Testis (tissue), 2 donors: ENCODE measurements at regions not wholly inside any gene's neighbourhood (a gene's known extent, or its start where the extent isn't known, plus 50 kb on each side); places are given as distances from the start of the nearest gene placed in this dataset.

Experiments used
- DNase-seq: peaks from one replicate; pipeline ENCODE4 v3.0.0-alpha.2; 2019
- H3K27ac ChIP-seq, 2 donors: fragments of 200-600 bp; sonication (generic); one replicate each; pipeline ENCODE4 v1.5.1; 2019
- H3K27me3 ChIP-seq: fragments of 200-600 bp; sonication (generic); one replicate; pipeline ENCODE4 v1.5.1; 2019
- H3K36me3 ChIP-seq: fragments of 200-600 bp; sonication (generic); one replicate; pipeline ENCODE4 v1.5.1; 2017; ENCODE audit warnings: low read depth; ENCODE audit errors: missing control alignments
- H3K4me1 ChIP-seq: fragments of 200-600 bp; sonication (generic); one replicate; pipeline ENCODE4 v1.5.1; 2019
- H3K4me3 ChIP-seq, 2 donors: fragments of 200-600 bp; sonication (generic); one replicate each; pipeline ENCODE4 v1.5.1; 2017 to 2019
- H3K9me3 ChIP-seq: fragments of 200-600 bp; sonication (generic); one replicate; pipeline ENCODE4 v1.5.1; 2017
- POLR2A ChIP-seq: fragments of 450-650 bp; IDR thresholded peaks from one replicate; pipeline ENCODE4 v1.6.1; 2017; ENCODE audit warnings: antibody characterized with exemption, mild to moderate bottlenecking, moderate library complexity
- WGBS, 2 donors: methylation state at CpG; one replicate each; pipeline ENCODE4 v1.1.5; 2018; 5-methylcytosine and 5-hydroxymethylcytosine counted together
- intact Hi-C: fragments of 100-400 bp; cut with DNase I; formaldehyde crosslinking; loops from one replicate; pipeline ENCODE4 v1.15.1; 2023; ENCODE audit warnings: low total_unique reads
- TF ChIP-seq, protein P1 (sequence below), 3 experiments: fragments of 450-650 bp in 2 of 3; fragments of 200-600 bp in 1 of 3; sonication (generic) in 1 of 3; IDR thresholded peaks; one replicate each; pipeline ENCODE4 v1.5.1; 2016 to 2019; ENCODE audit warnings: antibody characterized with exemption in 3 of 3, mild to moderate bottlenecking in 2 of 3, moderate library complexity in 1 of 3

GRCh38 chr11:27247660-27248059 lies 115.4 kb downstream of the CCDC34 start:
- Histone ChIP-seq H3K27me3 (no peaks in the 10 kb centered on the region), H3K36me3 (no peaks in the 10 kb centered on the region), H3K27ac (no peak overlapping the region), H3K4me1 (no peaks in the 10 kb centered on the region), H3K4me3 (no peak overlapping the region), H3K9me3 (no peaks in the 10 kb centered on the region)
- intact Hi-C loops, result no loop called here
- 70 to 72% methylated on average over 5 of the region's 5 CpGs for WGBS, 2 donors
- TF ChIP-seq, protein P1, sequence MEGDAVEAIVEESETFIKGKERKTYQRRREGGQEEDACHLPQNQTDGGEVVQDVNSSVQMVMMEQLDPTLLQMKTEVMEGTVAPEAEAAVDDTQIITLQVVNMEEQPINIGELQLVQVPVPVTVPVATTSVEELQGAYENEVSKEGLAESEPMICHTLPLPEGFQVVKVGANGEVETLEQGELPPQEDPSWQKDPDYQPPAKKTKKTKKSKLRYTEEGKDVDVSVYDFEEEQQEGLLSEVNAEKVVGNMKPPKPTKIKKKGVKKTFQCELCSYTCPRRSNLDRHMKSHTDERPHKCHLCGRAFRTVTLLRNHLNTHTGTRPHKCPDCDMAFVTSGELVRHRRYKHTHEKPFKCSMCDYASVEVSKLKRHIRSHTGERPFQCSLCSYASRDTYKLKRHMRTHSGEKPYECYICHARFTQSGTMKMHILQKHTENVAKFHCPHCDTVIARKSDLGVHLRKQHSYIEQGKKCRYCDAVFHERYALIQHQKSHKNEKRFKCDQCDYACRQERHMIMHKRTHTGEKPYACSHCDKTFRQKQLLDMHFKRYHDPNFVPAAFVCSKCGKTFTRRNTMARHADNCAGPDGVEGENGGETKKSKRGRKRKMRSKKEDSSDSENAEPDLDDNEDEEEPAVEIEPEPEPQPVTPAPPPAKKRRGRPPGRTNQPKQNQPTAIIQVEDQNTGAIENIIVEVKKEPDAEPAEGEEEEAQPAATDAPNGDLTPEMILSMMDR (IDR thresholded peaks at IDR 0.05), result no peak
- TF ChIP-seq POLR2A, result no peak
- DNase-seq, result no peak

GRCh38 chr11:27246925-27247324 lies 116.1 kb downstream of the CCDC34 start:
- Histone ChIP-seq H3K9me3 (no peaks in the 10 kb centered on the region), H3K4me1 (no peaks in the 10 kb centered on the region), H3K27ac (no peak overlapping the region), H3K36me3 (no peaks in the 10 kb centered on the region), H3K4me3 (no peak overlapping the region), H3K27me3 (no peaks in the 10 kb centered on the region)
- intact Hi-C loops, result no loop called here
- 71 to 75% methylated on average over 3 of the region's 3 CpGs for WGBS, 2 donors
- no peak for DNase-seq
- TF ChIP-seq, protein P1 (IDR thresholded peaks at IDR 0.05), result no peak
- TF ChIP-seq POLR2A, result no peak

DNA sequence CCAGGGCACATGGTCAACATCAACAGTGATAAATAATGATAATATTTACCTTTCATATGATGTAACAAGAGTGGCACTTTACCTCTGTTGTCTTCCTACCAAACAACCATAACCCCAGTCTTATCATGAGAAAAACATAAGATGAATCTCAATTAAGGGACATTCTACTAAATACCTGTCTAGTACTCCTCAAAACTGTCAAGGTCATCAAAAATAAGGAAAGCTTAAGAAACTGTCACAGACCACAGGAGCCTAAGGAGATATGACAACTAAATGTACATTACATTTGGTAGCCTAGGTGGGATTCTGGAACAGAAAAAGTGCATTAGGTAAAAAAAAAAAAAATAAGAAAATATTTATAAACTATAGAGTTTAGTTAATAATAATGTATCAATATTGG lies 118.1 kb downstream of the CCDC34 start:
- Histone ChIP-seq H3K36me3 (no peaks in the 10 kb centered on the region), H3K27ac (no peak overlapping the region), H3K9me3 (no peaks in the 10 kb centered on the region), H3K4me1 (no peaks in the 10 kb centered on the region), H3K4me3 (no peak overlapping the region), H3K27me3 (no peaks in the 10 kb centered on the region)
- intact Hi-C loops, result no loop called here
- TF ChIP-seq, protein P1 (IDR thresholded peaks at IDR 0.05), result no peak
- TF ChIP-seq POLR2A, result no peak
- DNase-seq, result no peak

DNA sequence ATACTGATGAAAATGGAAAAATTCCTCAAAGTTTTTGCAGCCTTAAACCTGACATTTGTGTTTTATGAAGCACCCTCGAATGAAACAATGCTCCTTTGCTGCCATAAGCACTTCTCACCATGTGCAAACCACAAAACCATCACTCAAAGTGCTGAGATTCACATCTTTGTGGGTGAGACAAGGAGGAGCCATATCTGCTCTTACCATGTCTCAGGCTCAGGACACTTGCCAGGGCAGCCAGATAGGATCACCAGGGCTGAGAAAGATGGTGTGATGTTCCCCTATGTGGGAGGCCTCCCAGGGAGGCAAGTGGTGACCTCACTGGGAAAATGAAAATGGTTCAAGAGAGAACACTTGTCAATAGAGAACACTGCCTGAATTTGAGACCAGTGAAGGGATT lies 120.4 kb downstream of the CCDC34 start:
- Histone ChIP-seq H3K27ac (no peak overlapping the region), H3K4me3 (no peak overlapping the region), H3K4me1 (no peaks in the 10 kb centered on the region), H3K36me3 (no peaks in the 10 kb centered on the region), H3K9me3 (no peaks in the 10 kb centered on the region), H3K27me3 (no peaks in the 10 kb centered on the region)
- TF ChIP-seq POLR2A, result no peak
- TF ChIP-seq, protein P1 (IDR thresholded peaks at IDR 0.05), result no peak
- no peak for DNase-seq
- intact Hi-C loops, result no loop called here
- 62 to 63% methylated on average over 1 of the region's 1 CpG for WGBS, 2 donors

- H3K27me3 ChIP-seq, result no peaks in the 10 kb centered on the region
- no peak overlapping the region for H3K4me3 ChIP-seq
- H3K4me1 ChIP-seq, result no peaks in the 10 kb centered on the region
- no peaks in the 10 kb centered on the region for H3K36me3 ChIP-seq
- WGBS, 2 donors, result 70 to 91% methylated on average over 2 of the region's 2 CpGs
- H3K27ac ChIP-seq, result no peak overlapping the region
- intact Hi-C loops, result no loop called here
- H3K9me3 ChIP-seq, result no peaks in the 10 kb centered on the region
- DNase-seq, result no peak
- TF ChIP-seq, protein P1 (IDR thresholded peaks at IDR 0.05), result no peak
- TF ChIP-seq POLR2A, result no peak
Observed at GRCh38 chr11:27241311-27242122, 121.5 kb downstream of the CCDC34 start.
